NT2/D1 (cell line): ENCODE measurements at regions not wholly inside any gene's neighbourhood (a gene's known extent, or its start where the extent isn't known, plus 50 kb on each side); places are given as distances from the start of the nearest gene placed in this dataset.

ENCODE experiments used
- DNase-seq: peaks from one replicate; pipeline ENCODE4 v3.0.0-alpha.2; 2011; ENCODE audit warnings: low read depth, low spot score
- H3K27me3 ChIP-seq: 2 replicates; pipeline ENCODE4 v1.6.0; 2011; ENCODE audit warnings: mild to moderate bottlenecking; ENCODE audit not compliant: insufficient read length, insufficient read depth
- H3K36me3 ChIP-seq: 2 replicates; pipeline ENCODE4 v1.6.1; 2011; ENCODE audit warnings: mild to moderate bottlenecking, low read length, mixed read lengths; ENCODE audit not compliant: insufficient read depth, insufficient read length
- H3K4me1 ChIP-seq: 2 replicates; pipeline ENCODE4 v1.5.1; 2011; ENCODE audit not compliant: insufficient read depth, insufficient read length
- H3K4me3 ChIP-seq: 2 replicates; pipeline ENCODE4 v1.5.1; 2011; ENCODE audit warnings: low read depth; ENCODE audit not compliant: insufficient read length
- H3K9ac ChIP-seq: 2 replicates; pipeline ENCODE4 v1.6.0; 2011; ENCODE audit warnings: low read depth; ENCODE audit not compliant: insufficient read length
- H3K9me3 ChIP-seq: 2 replicates; pipeline ENCODE4 v1.5.1; 2011; ENCODE audit warnings: mild to moderate bottlenecking, low read length; ENCODE audit not compliant: insufficient read depth
- SUZ12 ChIP-seq: IDR thresholded peaks from 2 replicates; pipeline ENCODE4 v1.6.1; 2011; ENCODE audit not compliant: insufficient read length, insufficient read depth; ENCODE audit errors: extremely low read depth
- YY1 ChIP-seq: IDR thresholded peaks from 2 replicates; pipeline ENCODE4 v1.6.1; 2011; ENCODE audit not compliant: insufficient read length, insufficient read depth
- ZNF274 ChIP-seq: IDR thresholded peaks from 2 replicates; pipeline ENCODE4 v1.6.1; 2011; ENCODE audit warnings: mild to moderate bottlenecking, low read depth, low read length

- H3K4me3 ChIP-seq = no peak overlapping the region
- H3K36me3 ChIP-seq = no peaks in the 10 kb centered on the region
- no peaks in the 10 kb centered on the region for H3K9me3 ChIP-seq
- no peaks in the 10 kb centered on the region for H3K27me3 ChIP-seq
- no peak for DNase-seq
- H3K4me1 ChIP-seq = peaks cover 10% of the 10 kb centered on the region
- no peak for TF ChIP-seq ZNF274
- TF ChIP-seq SUZ12 = no peak
- no peak for TF ChIP-seq YY1
- no peak overlapping the region for H3K9ac ChIP-seq
These were observed 124.0 kb upstream of the ERCC6L2 start for GRCh38 chr9:95751520-95751790.

GRCh38 chr9:95750725-95751519 lies 124.6 kb upstream of the ERCC6L2 start:
- TF ChIP-seq SUZ12 = no peak
- no peak for TF ChIP-seq ZNF274
- TF ChIP-seq YY1 = no peak
- no peak overlapping the region for H3K4me3 ChIP-seq
- no peaks in the 10 kb centered on the region for H3K27me3 ChIP-seq
- H3K4me1 ChIP-seq = peaks cover 10% of the 10 kb centered on the region
- H3K9me3 ChIP-seq = no peaks in the 10 kb centered on the region
- no peaks in the 10 kb centered on the region for H3K36me3 ChIP-seq
- DNase-seq = no peak
- H3K9ac ChIP-seq = no peak overlapping the region

- Histone ChIP-seq H3K27me3 (no peaks in the 10 kb centered on the region), H3K9me3 (no peaks in the 10 kb centered on the region; the same call in 1 of the 2 replicates), H3K36me3 (no peaks in the 10 kb centered on the region), H3K9ac (no peak overlapping the region), H3K4me3 (no peak overlapping the region), H3K4me1 (peaks cover 10% of the 10 kb centered on the region)
- DNase-seq = no peak
- TF ChIP-seq SUZ12 (no peak), ZNF274 (no peak), YY1 (no peak)
These were observed 126.0 kb upstream of the ERCC6L2 start for GRCh38 chr9:95749493-95749892.

GRCh38 chr9:95746408-95747180 lies 128.9 kb upstream of the ERCC6L2 start:
- TF ChIP-seq YY1 (no peak), SUZ12 (no peak), ZNF274 (no peak)
- H3K27me3 ChIP-seq = no peaks in the 10 kb centered on the region
- H3K9me3 ChIP-seq = no peaks in the 10 kb centered on the region; the same call in 1 of the 2 replicates
- peaks cover 2% of the 10 kb centered on the region for H3K4me1 ChIP-seq
- no peak overlapping the region for H3K4me3 ChIP-seq
- no peak overlapping the region for H3K9ac ChIP-seq
- H3K36me3 ChIP-seq = no peaks in the 10 kb centered on the region
- DNase-seq = no peak

GRCh38 chr9:95742821-95743220 lies 132.7 kb upstream of the ERCC6L2 start:
- H3K9me3 ChIP-seq = no peaks in the 10 kb centered on the region; the same call in 1 of the 2 replicates
- peaks cover 3% of the 10 kb centered on the region for H3K27me3 ChIP-seq
- no peaks in the 10 kb centered on the region for H3K36me3 ChIP-seq
- H3K4me3 ChIP-seq = no peak overlapping the region
- H3K9ac ChIP-seq = no peak overlapping the region
- DNase-seq = no peak
- H3K4me1 ChIP-seq = peaks cover 4% of the 10 kb centered on the region
- no peak for TF ChIP-seq YY1
- no peak for TF ChIP-seq ZNF274
- no peak for TF ChIP-seq SUZ12

- TF ChIP-seq YY1 (no peak), SUZ12 (no peak), ZNF274 (no peak)
- H3K4me3 ChIP-seq = no peak overlapping the region
- no peak for DNase-seq
- no peaks in the 10 kb centered on the region for H3K36me3 ChIP-seq
- H3K9me3 ChIP-seq = no peaks in the 10 kb centered on the region; the same call in 1 of the 2 replicates
- no peak overlapping the region for H3K9ac ChIP-seq
- peaks cover 8% of the 10 kb centered on the region for H3K4me1 ChIP-seq
- peaks cover 3% of the 10 kb centered on the region for H3K27me3 ChIP-seq
These were observed 133.9 kb upstream of the ERCC6L2 start for GRCh38 chr9:95741631-95742030.

GRCh38 chr9:95740217-95741004 lies 135.1 kb upstream of the ERCC6L2 start:
- H3K27me3 ChIP-seq = peaks cover 3% of the 10 kb centered on the region
- H3K9me3 ChIP-seq = no peaks in the 10 kb centered on the region
- no peak for DNase-seq
- TF ChIP-seq YY1 = no peak
- TF ChIP-seq SUZ12 = no peak
- no peak for TF ChIP-seq ZNF274
- no peak overlapping the region for H3K9ac ChIP-seq
- H3K36me3 ChIP-seq = no peaks in the 10 kb centered on the region
- H3K4me1 ChIP-seq = peaks cover 8% of the 10 kb centered on the region
- no peak overlapping the region for H3K4me3 ChIP-seq
